ENCODE measurements at regions not wholly inside any gene's neighbourhood (a gene's known extent, or its start where the extent isn't known, plus 50 kb on each side); places are given as distances from the start of the nearest gene placed in this dataset.

GRCh38 chr13:70856025-70856424 lies 747.8 kb upstream of the KLHL1 start:
- no peak for TF ChIP-seq EZH2 (IDR thresholded peaks at IDR 0.05; ENCODE audit: low read depth)
- TF ChIP-seq CTCF (conservative IDR thresholded peaks at IDR 0.05): no peak

Measured in PC-9 (cell line).